Keratinocyte (primary cell): ENCODE measurements at regions not wholly inside any gene's neighbourhood (a gene's known extent, or its start where the extent isn't known, plus 50 kb on each side); places are given as distances from the start of the nearest gene placed in this dataset.

Experiments used
- DNase-seq: peaks from one replicate; pipeline ENCODE4 v3.0.0-alpha.2; 2011; ENCODE audit warnings: low read depth, missing footprints, low spot score
- FAIRE-seq: peaks from 2 replicates; lab custom pipeline; 2011; peaks lifted over from hg19 to GRCh38; lab: Jason Lieb, UNC
- H2AFZ ChIP-seq: 2 replicates; pipeline ENCODE4 v1.6.0; 2012; ENCODE audit warnings: low read length, control low read depth, inconsistent platforms; ENCODE audit not compliant: control insufficient read depth
- H3K27ac ChIP-seq: 2 replicates; pipeline ENCODE4 v1.5.1; 2011; ENCODE audit warnings: low read length; ENCODE audit not compliant: control insufficient read depth, insufficient read depth
- H3K27me3 ChIP-seq: 3 replicates; pipeline ENCODE4 v1.6.0; 2011; ENCODE audit warnings: low read length; ENCODE audit not compliant: control insufficient read depth, insufficient read depth; ENCODE audit errors: extremely low read depth
- H3K36me3 ChIP-seq, 2 experiments: 2 replicates in 1 of 2; 3 replicates in 1 of 2; pipeline ENCODE4 v1.5.1; 2011; ENCODE audit warnings: low read length in 2 of 2, mild to moderate bottlenecking in 1 of 2; ENCODE audit not compliant: control insufficient read depth in 2 of 2, insufficient read depth in 2 of 2; ENCODE audit errors: extremely low read depth in 1 of 2
- H3K4me1 ChIP-seq: 3 replicates; pipeline ENCODE4 v1.5.1; 2011; ENCODE audit warnings: low read length; ENCODE audit not compliant: control insufficient read depth, insufficient read depth; ENCODE audit errors: extremely low read depth
- H3K4me2 ChIP-seq: 3 replicates; pipeline ENCODE4 v1.6.0; 2011; ENCODE audit warnings: low read depth, low read length; ENCODE audit not compliant: control insufficient read depth, insufficient read depth; ENCODE audit errors: extremely low read depth
- H3K4me3 ChIP-seq, 3 experiments: fragments of 200-600 bp in 1 of 3; sonication (generic) in 1 of 3; 2 replicates in 2 of 3; 3 replicates in 1 of 3; pipeline ENCODE4 v1.5.1; 2011 to 2016; ENCODE audit warnings: low read length in 3 of 3, mild to moderate bottlenecking in 3 of 3, control low read depth in 2 of 3, inconsistent platforms in 1 of 3, low read depth in 1 of 3, mixed read lengths in 1 of 3, mixed run types in 1 of 3, moderate library complexity in 1 of 3; ENCODE audit not compliant: control insufficient read depth in 2 of 3, insufficient read depth in 2 of 3; ENCODE audit errors: extremely low read depth in 1 of 3
- H3K79me2 ChIP-seq: 2 replicates; pipeline ENCODE4 v1.6.0; 2012; ENCODE audit warnings: low read length; ENCODE audit not compliant: control insufficient read depth, insufficient read depth
- H3K9ac ChIP-seq: 3 replicates; pipeline ENCODE4 v1.6.0; 2011; ENCODE audit warnings: low read length; ENCODE audit not compliant: control insufficient read depth, insufficient read depth; ENCODE audit errors: extremely low read depth
- H3K9me1 ChIP-seq: 3 replicates; pipeline ENCODE4 v1.6.0; 2011; ENCODE audit warnings: low read length; ENCODE audit not compliant: control insufficient read depth, insufficient read depth; ENCODE audit errors: extremely low read depth
- H3K9me3 ChIP-seq: 2 replicates; pipeline ENCODE4 v1.5.1; 2012; ENCODE audit warnings: low read depth, low read length; ENCODE audit not compliant: control insufficient read depth
- H4K20me1 ChIP-seq: 3 replicates; pipeline ENCODE4 v1.6.0; 2011; ENCODE audit warnings: low read length; ENCODE audit not compliant: control insufficient read depth, insufficient read depth; ENCODE audit errors: extremely low read depth
- EZH2 ChIP-seq: IDR thresholded peaks from one replicate; pipeline ENCODE4 v1.6.1; 2012; ENCODE audit warnings: inconsistent platforms, mild to moderate bottlenecking, low read length, moderate library complexity
- dilution Hi-C: fragments of 300-500 bp; cut with MboI; formaldehyde crosslinking; loops from one replicate; pipeline ENCODE4 v1.7.0; 2020; ENCODE audit warnings: low sequenced_read_pairs; ENCODE audit not compliant: extremely low pct_ligation_motif_present
- TF ChIP-seq, protein P1 (sequence below), 3 experiments: IDR thresholded peaks in 1 of 3; conservative IDR thresholded peaks in 1 of 3; optimal IDR thresholded peaks in 1 of 3; 2 replicates in 2 of 3; 3 replicates in 1 of 3; pipeline versions ENCODE3 to v1.5.1; 2011; ENCODE audit warnings: low read length in 3 of 3, mild to moderate bottlenecking in 3 of 3, moderate library complexity in 2 of 3, control low read depth in 1 of 3, inconsistent platforms in 1 of 3; ENCODE audit not compliant: insufficient read depth in 2 of 3; ENCODE audit errors: extremely low read depth in 1 of 3

DNA sequence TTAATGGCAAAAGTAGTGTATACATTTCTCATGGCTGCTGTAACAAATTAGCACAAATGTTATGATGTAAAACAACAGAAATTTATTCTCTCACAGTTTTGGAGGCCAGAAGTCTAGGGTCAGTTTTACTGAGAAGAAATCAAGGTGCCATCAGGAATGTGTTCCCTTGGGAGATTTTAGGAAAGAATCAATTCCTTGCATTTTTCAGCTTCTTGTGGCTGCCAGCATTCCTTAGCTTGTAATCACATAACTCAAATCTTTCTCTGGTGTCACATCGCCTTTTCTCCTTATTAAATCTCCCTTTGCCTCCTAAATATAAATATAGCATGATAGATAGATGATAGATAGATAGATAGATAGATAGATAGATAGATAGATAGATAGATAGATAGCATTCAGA is 307.0 kb upstream of the REG3G start:
- H3K4me2 ChIP-seq = no peak overlapping the region
- no peak overlapping the region for H2AFZ ChIP-seq
- no peaks in the 10 kb centered on the region for H3K4me1 ChIP-seq
- no peak overlapping the region for H3K4me3 ChIP-seq
- no peak for FAIRE-seq
- H3K9me3 ChIP-seq = no peaks in the 10 kb centered on the region
- dilution Hi-C loops = no loop called here
- H3K27me3 ChIP-seq = no peaks in the 10 kb centered on the region
- H3K27ac ChIP-seq = no peak overlapping the region
- H3K9me1 ChIP-seq = no peaks in the 10 kb centered on the region
- no peaks in the 10 kb centered on the region for H4K20me1 ChIP-seq
- H3K79me2 ChIP-seq = no peaks in the 10 kb centered on the region
- DNase-seq = no peak
- H3K36me3 ChIP-seq = no peaks in the 10 kb centered on the region
- no peak for TF ChIP-seq EZH2
- TF ChIP-seq, protein P1, sequence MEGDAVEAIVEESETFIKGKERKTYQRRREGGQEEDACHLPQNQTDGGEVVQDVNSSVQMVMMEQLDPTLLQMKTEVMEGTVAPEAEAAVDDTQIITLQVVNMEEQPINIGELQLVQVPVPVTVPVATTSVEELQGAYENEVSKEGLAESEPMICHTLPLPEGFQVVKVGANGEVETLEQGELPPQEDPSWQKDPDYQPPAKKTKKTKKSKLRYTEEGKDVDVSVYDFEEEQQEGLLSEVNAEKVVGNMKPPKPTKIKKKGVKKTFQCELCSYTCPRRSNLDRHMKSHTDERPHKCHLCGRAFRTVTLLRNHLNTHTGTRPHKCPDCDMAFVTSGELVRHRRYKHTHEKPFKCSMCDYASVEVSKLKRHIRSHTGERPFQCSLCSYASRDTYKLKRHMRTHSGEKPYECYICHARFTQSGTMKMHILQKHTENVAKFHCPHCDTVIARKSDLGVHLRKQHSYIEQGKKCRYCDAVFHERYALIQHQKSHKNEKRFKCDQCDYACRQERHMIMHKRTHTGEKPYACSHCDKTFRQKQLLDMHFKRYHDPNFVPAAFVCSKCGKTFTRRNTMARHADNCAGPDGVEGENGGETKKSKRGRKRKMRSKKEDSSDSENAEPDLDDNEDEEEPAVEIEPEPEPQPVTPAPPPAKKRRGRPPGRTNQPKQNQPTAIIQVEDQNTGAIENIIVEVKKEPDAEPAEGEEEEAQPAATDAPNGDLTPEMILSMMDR (optimal IDR thresholded peaks at IDR 0.05 in 1 of 3, IDR thresholded peaks at IDR 0.05 in 1 of 3, conservative IDR thresholded peaks at IDR 0.05 in 1 of 3; ENCODE audit: extremely low read depth in 1 of 3, insufficient read depth in 2 of 3, low read length in 3 of 3) = no peak
- no peak overlapping the region for H3K9ac ChIP-seq

DNA sequence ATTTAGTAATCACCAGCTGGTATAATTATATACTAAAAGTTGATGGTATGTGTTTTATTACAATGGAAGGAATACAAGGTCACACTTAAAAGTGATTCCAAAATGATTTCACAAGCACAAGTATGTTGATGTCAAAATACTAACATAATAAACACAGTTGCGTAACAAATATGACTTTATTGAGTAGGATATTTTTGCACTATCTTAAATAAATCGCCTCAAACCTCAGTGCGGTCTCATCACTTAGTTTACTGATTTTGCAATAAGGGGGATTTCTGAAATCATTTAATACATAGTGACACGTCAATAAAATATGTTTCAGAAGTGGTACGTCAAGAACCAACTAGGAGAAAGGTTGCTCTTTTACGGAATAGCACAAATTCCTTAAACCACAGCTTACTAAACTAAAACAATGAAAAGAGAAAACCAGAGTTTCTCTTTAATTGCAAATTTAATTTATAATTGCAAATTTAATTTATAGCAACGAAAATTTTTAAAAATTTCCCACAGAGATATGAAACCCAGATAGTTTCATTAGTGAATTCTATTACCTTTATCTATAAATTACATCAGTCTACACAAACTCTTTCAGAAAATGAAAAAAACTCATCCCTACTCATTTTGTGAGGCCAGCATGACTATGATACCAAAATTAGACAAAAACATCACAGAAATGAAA is 304.0 kb upstream of the REG3G start:
- FAIRE-seq (no peak), DNase-seq (no peak)
- Histone ChIP-seq H4K20me1 (no peaks in the 10 kb centered on the region), H3K4me1 (no peaks in the 10 kb centered on the region), H3K4me2 (no peak overlapping the region), H3K9me3 (no peaks in the 10 kb centered on the region), H3K79me2 (no peaks in the 10 kb centered on the region), H3K27ac (no peak overlapping the region), H3K36me3 (no peaks in the 10 kb centered on the region), H3K27me3 (no peaks in the 10 kb centered on the region), H3K9me1 (no peaks in the 10 kb centered on the region), H3K9ac (no peak overlapping the region), H3K4me3 (no peak overlapping the region), H2AFZ (no peak overlapping the region)
- dilution Hi-C loops = no loop called here
- TF ChIP-seq, protein P1 (optimal IDR thresholded peaks at IDR 0.05 in 1 of 3, IDR thresholded peaks at IDR 0.05 in 1 of 3, conservative IDR thresholded peaks at IDR 0.05 in 1 of 3; ENCODE audit: extremely low read depth in 1 of 3, insufficient read depth in 2 of 3, low read length in 3 of 3) = no peak
- TF ChIP-seq EZH2 = no peak
